GM12865 (cell line): ENCODE measurements at regions not wholly inside any gene's neighbourhood (a gene's known extent, or its start where the extent isn't known, plus 50 kb on each side); places are given as distances from the start of the nearest gene placed in this dataset.

Experiments used
- DNase-seq: peaks from one replicate; pipeline ENCODE4 v3.0.0; 2010; ENCODE audit warnings: low read depth
- H3K4me3 ChIP-seq: 2 replicates; pipeline ENCODE4 v1.5.1; 2011; ENCODE audit warnings: mild to moderate bottlenecking, low read depth, low read length, control low read depth
- CTCF ChIP-seq: IDR thresholded peaks from 2 replicates; pipeline ENCODE4 v1.5.1; 2011; ENCODE audit warnings: low read length, control low read depth, low read depth, inconsistent platforms; ENCODE audit not compliant: insufficient read depth; ENCODE audit errors: missing control alignments

- H3K4me3 ChIP-seq: no peak overlapping the region
- TF ChIP-seq CTCF: no peak
- DNase-seq: no peak
Observed at GRCh38 chr5:136689552-136689951, 324.2 kb upstream of the TRPC7 start.

- H3K4me3 ChIP-seq: no peak overlapping the region
- DNase-seq: peak; percentile 15
- peak; percentile 32 for TF ChIP-seq CTCF
Observed at GRCh38 chr5:136686192-136686872, 321.0 kb upstream of the TRPC7 start.

GRCh38 chr5:136682986-136683385 is 317.6 kb upstream of the TRPC7 start:
- no peak overlapping the region for H3K4me3 ChIP-seq
- no peak for TF ChIP-seq CTCF
- no peak for DNase-seq

GRCh38 chr5:136679233-136679632 is 313.9 kb upstream of the TRPC7 start:
- DNase-seq: no peak
- no peak for TF ChIP-seq CTCF
- H3K4me3 ChIP-seq: no peak overlapping the region

- H3K4me3 ChIP-seq: no peak overlapping the region
- DNase-seq: no peak
- TF ChIP-seq CTCF: no peak
Observed at GRCh38 chr5:136677217-136677616, 311.9 kb upstream of the TRPC7 start.

- no peak for DNase-seq
- TF ChIP-seq CTCF: no peak
- no peak overlapping the region for H3K4me3 ChIP-seq
Observed at GRCh38 chr5:136676685-136677084, 311.3 kb upstream of the TRPC7 start.

GRCh38 chr5:136675769-136676168 is 310.4 kb upstream of the TRPC7 start:
- DNase-seq: no peak
- H3K4me3 ChIP-seq: no peak overlapping the region
- TF ChIP-seq CTCF: no peak
